ENCODE measurements at regions not wholly inside any gene's neighbourhood (a gene's known extent, or its start where the extent isn't known, plus 50 kb on each side); places are given as distances from the start of the nearest gene placed in this dataset.

GRCh38 chr15:24067733-24068501, 380.8 kb upstream of the NDN start:
- TF ChIP-seq CTCF (conservative IDR thresholded peaks at IDR 0.05) (no peak), ZFX (IDR thresholded peaks at IDR 0.05) (no peak)
